HCT116 (cell line): ENCODE measurements at regions not wholly inside any gene's neighbourhood (a gene's known extent, or its start where the extent isn't known, plus 50 kb on each side); places are given as distances from the start of the nearest gene placed in this dataset.

Experiments
- ATAC-seq: fragments of 200-7000 bp; cut with Tn5 transposase; 2 replicates; pipeline ENCODE4 v1.9.1; 2020; ENCODE audit warnings: mild to moderate bottlenecking, moderate library complexity
- BruUV-seq: library from RNA; stranded (reverse); fragments of 400-500 nt; replicated peaks from 2 replicates; lab custom pipeline; 2021; lab: Mats Ljungman, UMichigan
- CTCF ChIA-PET: fragments of 300-600 bp; sonication (Branson Sonifier 250); formaldehyde crosslinking; loops from one replicate; lab custom pipeline; 2021; ENCODE audit warnings: antibody characterized with exemption; lab: Charles Lee
- POLR2A ChIA-PET: fragments of 300-600, 350-600 bp; sonication (Branson Sonifier 250); formaldehyde crosslinking; loops from one replicate; lab custom pipeline; 2021; ENCODE audit warnings: antibody characterized with exemption; lab: Charles Lee
- RAD21 ChIA-PET, 2 experiments: fragments of 300-600 bp; sonication (Branson Sonifier 250); formaldehyde crosslinking; loops; one replicate each; lab custom pipeline; 2023; ENCODE audit warnings: low total read pairs in 2 of 2; ENCODE audit not compliant: uncharacterized antibody in 2 of 2, unreplicated experiment in 2 of 2, low non-redundant PET in 1 of 2; lab: Charles Lee
- DNase-seq: peaks from one replicate; pipeline ENCODE4 v3.0.0-alpha.2; 2010; ENCODE audit warnings: low read depth, low spot score
- H2AFZ ChIP-seq: fragments of 200-600 bp; shearing (Covaris generic), sonication (generic); 2 replicates; pipeline ENCODE4 v1.6.1; 2017; ENCODE audit warnings: low read depth, mixed run types, mixed read lengths, antibody characterized with exemption, low read length; ENCODE audit not compliant: poor library complexity, severe bottlenecking
- H3K27ac ChIP-seq: 2 replicates; pipeline ENCODE4 v1.5.1; 2012; ENCODE audit warnings: low read depth, low read length
- H3K27me3 ChIP-seq: fragments of 200-600 bp; sonication (generic); 2 replicates; pipeline ENCODE4 v1.6.1; 2016; ENCODE audit warnings: mixed run types, low read length, mixed read lengths; ENCODE audit not compliant: insufficient read depth
- H3K36me3 ChIP-seq, 2 experiments: fragments of 200-500 bp in 1 of 2; fragments of 200-600 bp in 1 of 2; sonication (Bioruptor generic) in 1 of 2; sonication (generic) in 1 of 2; 2 replicates each; pipeline versions ENCODE4 v1.5.1 to v1.6.1; 2014 to 2016; ENCODE audit warnings: low read length in 2 of 2, inconsistent platforms in 1 of 2, mixed read lengths in 1 of 2, mixed run types in 1 of 2; ENCODE audit not compliant: insufficient read depth in 2 of 2, control insufficient read depth in 1 of 2
- H3K4me1 ChIP-seq, 2 experiments: fragments of 200-600 bp in 1 of 2; sonication (generic) in 1 of 2; 2 replicates each; pipeline versions ENCODE4 v1.5.1 to v1.6.1; 2012 to 2017; ENCODE audit warnings: low read length in 2 of 2, inconsistent platforms in 1 of 2, mild to moderate bottlenecking in 1 of 2, mixed read lengths in 1 of 2, mixed run types in 1 of 2, moderate library complexity in 1 of 2; ENCODE audit not compliant: insufficient read depth in 2 of 2, control insufficient read depth in 1 of 2
- H3K4me2 ChIP-seq: fragments of 200-600 bp; sonication (generic); 2 replicates; pipeline ENCODE4 v1.6.1; 2017; ENCODE audit warnings: mixed run types, low read length, mixed read lengths
- H3K4me3 ChIP-seq, 2 experiments: fragments of 200-600 bp in 1 of 2; sonication (generic) in 1 of 2; replicated peaks in 1 of 2; 2 replicates each; pipeline ENCODE4 v1.5.1; 2011 to 2016; ENCODE audit warnings: low read length in 2 of 2, control low read depth in 1 of 2, low read depth in 1 of 2, mild to moderate bottlenecking in 1 of 2, mixed read lengths in 1 of 2, mixed run types in 1 of 2
- H3K79me2 ChIP-seq: fragments of 200-600 bp; sonication (generic); 2 replicates; pipeline ENCODE4 v1.6.1; 2017; ENCODE audit warnings: mild to moderate bottlenecking, mixed run types, low read length, moderate library complexity, mixed read lengths; ENCODE audit not compliant: insufficient read depth
- H3K9ac ChIP-seq: fragments of 200-600 bp; sonication (generic); 2 replicates; pipeline ENCODE4 v1.6.1; 2016; ENCODE audit warnings: low read length, mixed read lengths
- H3K9me2 ChIP-seq: fragments of 200-600 bp; sonication (generic), shearing (Covaris generic); 2 replicates; pipeline ENCODE4 v1.6.1; 2017; ENCODE audit warnings: mixed run types, mild to moderate bottlenecking, moderate library complexity; ENCODE audit not compliant: insufficient read depth
- H3K9me3 ChIP-seq, 2 experiments: fragments of 200-500 bp in 1 of 2; fragments of 200-600 bp in 1 of 2; sonication (Bioruptor generic) in 1 of 2; sonication (generic) in 1 of 2; 2 replicates each; pipeline ENCODE4 v1.6.1; 2014 to 2017; ENCODE audit warnings: low read length in 2 of 2, mixed read lengths in 2 of 2, inconsistent platforms in 1 of 2, low read depth in 1 of 2, mild to moderate bottlenecking in 1 of 2, mixed run types in 1 of 2, moderate library complexity in 1 of 2; ENCODE audit not compliant: control insufficient read depth in 1 of 2, insufficient read depth in 1 of 2
- H4K20me1 ChIP-seq: fragments of 200-600 bp; sonication (generic), shearing (Covaris generic); 2 replicates; pipeline ENCODE4 v1.6.1; 2017; ENCODE audit warnings: mixed run types, mild to moderate bottlenecking, moderate library complexity; ENCODE audit not compliant: insufficient read depth
- CEBPB ChIP-seq: IDR thresholded peaks from 2 replicates; pipeline ENCODE4 v1.6.1; 2012; ENCODE audit warnings: low read depth
- CTCF ChIP-seq, 3 experiments: fragments of 200-600 bp in 1 of 3; sonication (generic) in 1 of 3; IDR thresholded peaks in 2 of 3; conservative IDR thresholded peaks in 1 of 3; 2 replicates each; pipeline ENCODE4 v1.5.1; 2012 to 2017; ENCODE audit warnings: low read depth in 2 of 3, low read length in 2 of 3, antibody characterized with exemption in 1 of 3, borderline replicate concordance in 1 of 3, control low read depth in 1 of 3, mild to moderate bottlenecking in 1 of 3, mixed read lengths in 1 of 3, mixed run types in 1 of 3, moderate library complexity in 1 of 3; ENCODE audit not compliant: insufficient read depth in 1 of 3
- JUND ChIP-seq: IDR thresholded peaks from 2 replicates; pipeline ENCODE4 v1.6.1; 2012
- MAX ChIP-seq: IDR thresholded peaks from 2 replicates; pipeline ENCODE4 v1.6.1; 2012
- POLR2A ChIP-seq: IDR thresholded peaks from 2 replicates; pipeline ENCODE4 v1.7.0; 2011; ENCODE audit warnings: borderline replicate concordance; ENCODE audit not compliant: insufficient read depth, insufficient read length; ENCODE audit errors: extremely low read depth
- RAD21 ChIP-seq: IDR thresholded peaks from 2 replicates; pipeline ENCODE4 v1.6.1; 2012; ENCODE audit warnings: low read depth, mild to moderate bottlenecking
- SP1 ChIP-seq: IDR thresholded peaks from 2 replicates; pipeline ENCODE4 v1.6.1; 2012; ENCODE audit warnings: low read depth
- TCF7L2 ChIP-seq: IDR thresholded peaks from 2 replicates; pipeline ENCODE4 v1.7.0; 2011; ENCODE audit warnings: borderline replicate concordance, inconsistent platforms; ENCODE audit not compliant: insufficient read depth, insufficient read length; ENCODE audit errors: extremely low read depth
- intact Hi-C: fragments of 100-400 bp; cut with micrococcal nuclease; formaldehyde crosslinking; loops from 2 replicates; pipeline ENCODE4 v1.10.0; 2022

GRCh38 chr2:51251356-51251755 is 219.4 kb upstream of the NRXN1 start:
- H3K4me3 ChIP-seq = no peak overlapping the region
- no peaks in the 10 kb centered on the region for H3K36me3 ChIP-seq
- H3K79me2 ChIP-seq = no peaks in the 10 kb centered on the region
- H3K4me1 ChIP-seq = no peaks in the 10 kb centered on the region
- TF ChIP-seq MAX (no peak), SP1 (no peak), CEBPB (no peak), TCF7L2 (no peak)
- no peak for ATAC-seq
- H3K27me3 ChIP-seq = no peaks in the 10 kb centered on the region
- no peaks in the 10 kb centered on the region for H3K9me3 ChIP-seq
- H2AFZ ChIP-seq = no peak overlapping the region
- no peak overlapping the region for H3K27ac ChIP-seq
- no peaks in the 10 kb centered on the region for H4K20me1 ChIP-seq
- intact Hi-C loops = no loop called here
- DNase-seq = no peak
- H3K9ac ChIP-seq = no peak overlapping the region
- CTCF ChIA-PET = no interaction called here
- RAD21 ChIA-PET = no interaction called here
- no TSS peak for BruUV-seq
- no peak overlapping the region for H3K4me2 ChIP-seq
- H3K9me2 ChIP-seq = no peaks in the 10 kb centered on the region
- POLR2A ChIA-PET = no interaction called here

DNA sequence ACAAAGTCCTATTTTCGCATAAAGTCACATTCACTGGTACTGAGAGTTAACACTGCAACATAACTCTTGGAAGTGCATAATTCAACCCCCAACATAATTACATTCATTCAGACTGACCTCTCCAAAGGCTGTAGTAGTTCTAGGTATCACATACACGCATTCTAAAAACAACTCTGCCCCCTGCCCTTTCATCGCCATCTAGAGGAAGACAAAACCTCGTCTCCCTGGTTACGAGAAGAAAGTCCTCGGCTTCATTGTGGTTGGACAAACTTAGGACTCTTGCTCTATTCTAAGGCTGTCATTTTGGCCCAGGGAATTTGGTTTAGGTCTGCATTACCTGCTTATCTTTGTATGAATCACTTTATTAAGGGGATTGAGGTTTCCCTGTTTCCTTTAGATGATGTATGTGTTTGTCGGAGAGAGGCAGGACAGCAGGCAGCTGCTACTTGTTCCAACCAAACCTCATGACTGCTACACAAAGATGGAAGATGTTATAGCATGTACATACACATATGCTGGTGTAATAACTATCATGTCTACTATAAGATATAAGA is 215.4 kb upstream of the NRXN1 start:
- Histone ChIP-seq H4K20me1 (no peaks in the 10 kb centered on the region), H3K79me2 (no peaks in the 10 kb centered on the region), H3K4me1 (no peaks in the 10 kb centered on the region), H3K4me2 (no peak overlapping the region)
- intact Hi-C loops = no loop called here
- RAD21 ChIA-PET = no interaction called here
- TF ChIP-seq JUND (no peak), RAD21 (peak; percentile 13; the same call in 1 of the 2 replicates), POLR2A (no peak), MAX (no peak), CTCF (IDR thresholded peaks at IDR 0.05 in 2 of 3, conservative IDR thresholded peaks at IDR 0.05 in 1 of 3; ENCODE audit: borderline replicate concordance in 1 of 3, insufficient read depth in 1 of 3, low read depth in 2 of 3, low read length in 2 of 3) (0 out of 6 replicates have a peak, but pooled peaks of 2 of the 3 experiments have one; percentile 8 to 22)
- TF ChIP-seq, all 23 proteins: peak for 2
- Histone ChIP-seq H3K9ac (no peak overlapping the region), H3K9me3 (no peaks in the 10 kb centered on the region), H3K27me3 (no peaks in the 10 kb centered on the region), H3K9me2 (no peaks in the 10 kb centered on the region), H3K36me3 (no peaks in the 10 kb centered on the region), H2AFZ (no peak overlapping the region), H3K4me3 (no peak overlapping the region), H3K27ac (no peak overlapping the region)
- DNase-seq (no peak), ATAC-seq (no peak)
- ChIA-PET CTCF (no interaction called here), POLR2A (no interaction called here)
- BruUV-seq = no TSS peak
